Panc1 (cell line): ENCODE measurements at regions not wholly inside any gene's neighbourhood (a gene's known extent, or its start where the extent isn't known, plus 50 kb on each side); places are given as distances from the start of the nearest gene placed in this dataset.

Source experiments
- POLR2AphosphoS5 ChIP-seq: IDR thresholded peaks from 2 replicates; pipeline ENCODE4 v1.6.1; 2012; ENCODE audit warnings: mild to moderate bottlenecking, low read depth, low read length, moderate library complexity
- REST ChIP-seq, 2 experiments: IDR thresholded peaks; 2 replicates each; pipeline ENCODE4 v1.6.1; 2011 to 2012; ENCODE audit warnings: low read depth in 2 of 2, control low read depth in 1 of 2, low read length in 1 of 2, mild to moderate bottlenecking in 1 of 2, moderate library complexity in 1 of 2; ENCODE audit not compliant: insufficient read depth in 1 of 2
- SIN3A ChIP-seq: IDR thresholded peaks from 2 replicates; pipeline ENCODE4 v1.6.1; 2012; ENCODE audit warnings: low read depth, mild to moderate bottlenecking, low read length, moderate library complexity, borderline replicate concordance; ENCODE audit not compliant: insufficient read depth
- TCF7L2 ChIP-seq: IDR thresholded peaks from 2 replicates; pipeline ENCODE4 v1.6.1; 2011; ENCODE audit warnings: mild to moderate bottlenecking, low read depth, low read length, inconsistent platforms
- TF ChIP-seq, protein P1 (sequence below): fragments of 450-650 bp; IDR thresholded peaks from 2 replicates; pipeline ENCODE4 v1.5.1; 2017; ENCODE audit warnings: mild to moderate bottlenecking

GRCh38 chrX:42988700-42989099 lies 210.7 kb upstream of the PPP1R2C start:
- TF ChIP-seq, protein P1, sequence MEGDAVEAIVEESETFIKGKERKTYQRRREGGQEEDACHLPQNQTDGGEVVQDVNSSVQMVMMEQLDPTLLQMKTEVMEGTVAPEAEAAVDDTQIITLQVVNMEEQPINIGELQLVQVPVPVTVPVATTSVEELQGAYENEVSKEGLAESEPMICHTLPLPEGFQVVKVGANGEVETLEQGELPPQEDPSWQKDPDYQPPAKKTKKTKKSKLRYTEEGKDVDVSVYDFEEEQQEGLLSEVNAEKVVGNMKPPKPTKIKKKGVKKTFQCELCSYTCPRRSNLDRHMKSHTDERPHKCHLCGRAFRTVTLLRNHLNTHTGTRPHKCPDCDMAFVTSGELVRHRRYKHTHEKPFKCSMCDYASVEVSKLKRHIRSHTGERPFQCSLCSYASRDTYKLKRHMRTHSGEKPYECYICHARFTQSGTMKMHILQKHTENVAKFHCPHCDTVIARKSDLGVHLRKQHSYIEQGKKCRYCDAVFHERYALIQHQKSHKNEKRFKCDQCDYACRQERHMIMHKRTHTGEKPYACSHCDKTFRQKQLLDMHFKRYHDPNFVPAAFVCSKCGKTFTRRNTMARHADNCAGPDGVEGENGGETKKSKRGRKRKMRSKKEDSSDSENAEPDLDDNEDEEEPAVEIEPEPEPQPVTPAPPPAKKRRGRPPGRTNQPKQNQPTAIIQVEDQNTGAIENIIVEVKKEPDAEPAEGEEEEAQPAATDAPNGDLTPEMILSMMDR = no peak
- no peak for TF ChIP-seq POLR2AphosphoS5
- no peak for TF ChIP-seq TCF7L2
- no peak for TF ChIP-seq REST (IDR thresholded peaks at IDR 0.05; ENCODE audit: insufficient read depth in 1 of 2, low read depth in 2 of 2, low read length in 1 of 2)
- no peak for TF ChIP-seq SIN3A
